ENCODE measurements at regions not wholly inside any gene's neighbourhood (a gene's known extent, or its start where the extent isn't known, plus 50 kb on each side); places are given as distances from the start of the nearest gene placed in this dataset.

DNA sequence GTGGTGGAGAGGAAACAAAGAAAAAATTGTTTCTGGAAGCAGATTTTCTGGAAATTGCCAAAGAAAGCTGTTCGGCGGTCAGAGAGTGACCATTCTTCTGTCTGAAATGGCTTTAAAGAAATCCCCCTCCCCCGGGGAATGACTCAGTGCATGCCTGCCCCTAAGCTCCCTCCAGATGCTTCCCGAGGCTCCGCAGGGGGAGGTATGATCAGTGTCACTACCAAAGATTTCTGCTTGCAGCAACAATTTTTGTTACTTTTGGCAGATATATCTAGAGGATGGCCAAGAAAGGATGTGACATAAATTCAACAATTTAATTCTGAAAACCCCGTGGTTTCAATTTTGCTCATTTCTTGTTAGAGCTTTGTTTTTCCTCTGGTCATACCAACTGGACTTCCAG is 163.9 kb downstream of the JCAD start:
- TF ChIP-seq, protein P1, sequence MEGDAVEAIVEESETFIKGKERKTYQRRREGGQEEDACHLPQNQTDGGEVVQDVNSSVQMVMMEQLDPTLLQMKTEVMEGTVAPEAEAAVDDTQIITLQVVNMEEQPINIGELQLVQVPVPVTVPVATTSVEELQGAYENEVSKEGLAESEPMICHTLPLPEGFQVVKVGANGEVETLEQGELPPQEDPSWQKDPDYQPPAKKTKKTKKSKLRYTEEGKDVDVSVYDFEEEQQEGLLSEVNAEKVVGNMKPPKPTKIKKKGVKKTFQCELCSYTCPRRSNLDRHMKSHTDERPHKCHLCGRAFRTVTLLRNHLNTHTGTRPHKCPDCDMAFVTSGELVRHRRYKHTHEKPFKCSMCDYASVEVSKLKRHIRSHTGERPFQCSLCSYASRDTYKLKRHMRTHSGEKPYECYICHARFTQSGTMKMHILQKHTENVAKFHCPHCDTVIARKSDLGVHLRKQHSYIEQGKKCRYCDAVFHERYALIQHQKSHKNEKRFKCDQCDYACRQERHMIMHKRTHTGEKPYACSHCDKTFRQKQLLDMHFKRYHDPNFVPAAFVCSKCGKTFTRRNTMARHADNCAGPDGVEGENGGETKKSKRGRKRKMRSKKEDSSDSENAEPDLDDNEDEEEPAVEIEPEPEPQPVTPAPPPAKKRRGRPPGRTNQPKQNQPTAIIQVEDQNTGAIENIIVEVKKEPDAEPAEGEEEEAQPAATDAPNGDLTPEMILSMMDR (IDR thresholded peaks at IDR 0.05), result no peak
- no peak for TF ChIP-seq POLR2A (IDR thresholded peaks at IDR 0.05)

All from adrenal gland (tissue), 5 donors.